HG02884 (cell line): ENCODE measurements at regions not wholly inside any gene's neighbourhood (a gene's known extent, or its start where the extent isn't known, plus 50 kb on each side); places are given as distances from the start of the nearest gene placed in this dataset.
A peak's percentile ranks its signal among the peaks of the same experiment; 100 is the strongest.

ENCODE experiments used
- ATAC-seq: cut with Tn5 transposase; IDR thresholded peaks from one replicate; pipeline ENCODE4 v1.9.1; 2021; ENCODE audit warnings: mild to moderate bottlenecking, moderate library complexity; ENCODE audit not compliant: unreplicated experiment

GRCh38 chr13:22047082-22047784 lies 376.4 kb downstream of the FGF9 start:
- ATAC-seq = no peak

GRCh38 chr13:22047785-22048104 lies 376.9 kb downstream of the FGF9 start:
- ATAC-seq = no peak

GRCh38 chr13:22049384-22049783 lies 378.5 kb downstream of the FGF9 start:
- ATAC-seq = no peak

GRCh38 chr13:22050951-22051563 lies 380.2 kb downstream of the FGF9 start:
- ATAC-seq = no peak

DNA sequence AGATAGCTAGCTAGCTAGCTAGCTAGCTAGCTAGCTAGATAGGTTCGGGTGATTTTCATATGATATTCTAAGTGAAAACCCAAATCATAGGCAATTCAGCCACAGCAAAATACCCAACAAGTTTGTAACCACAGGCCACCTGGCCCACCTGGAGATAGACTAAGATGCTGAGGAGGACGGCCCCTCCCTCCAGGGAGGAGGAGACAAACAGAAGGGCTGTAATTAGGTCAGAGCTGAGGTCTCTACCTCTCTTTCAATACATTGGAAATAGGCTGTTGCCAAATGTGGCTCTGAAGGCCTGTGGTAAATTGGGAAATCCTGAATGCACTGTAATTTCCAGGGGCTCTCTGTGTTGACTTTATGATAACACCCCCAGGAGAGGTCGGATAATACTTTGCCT lies 382.2 kb downstream of the FGF9 start:
- ATAC-seq = no peak

DNA sequence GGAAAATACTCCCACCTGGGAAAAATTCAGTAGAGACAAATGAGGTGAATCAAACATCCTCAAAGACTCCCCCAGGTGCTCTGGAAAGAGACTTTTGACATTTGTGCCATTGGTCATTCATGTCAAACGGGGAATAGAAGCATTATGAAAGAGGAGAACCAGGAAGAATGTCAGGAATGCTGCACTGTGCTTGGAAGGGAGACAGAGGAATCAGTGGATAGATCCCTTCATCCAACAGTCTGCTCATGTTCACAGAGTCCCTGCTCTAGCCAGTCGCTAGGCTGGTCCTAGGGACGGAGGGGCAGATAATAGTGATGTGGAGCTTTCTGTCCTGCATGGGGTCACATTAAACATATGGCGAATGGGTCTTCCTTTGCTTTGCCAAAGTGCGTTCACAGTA lies 384.4 kb downstream of the FGF9 start:
- ATAC-seq = no peak

GRCh38 chr13:22060187-22060586 lies 389.3 kb downstream of the FGF9 start:
- ATAC-seq = no peak

DNA sequence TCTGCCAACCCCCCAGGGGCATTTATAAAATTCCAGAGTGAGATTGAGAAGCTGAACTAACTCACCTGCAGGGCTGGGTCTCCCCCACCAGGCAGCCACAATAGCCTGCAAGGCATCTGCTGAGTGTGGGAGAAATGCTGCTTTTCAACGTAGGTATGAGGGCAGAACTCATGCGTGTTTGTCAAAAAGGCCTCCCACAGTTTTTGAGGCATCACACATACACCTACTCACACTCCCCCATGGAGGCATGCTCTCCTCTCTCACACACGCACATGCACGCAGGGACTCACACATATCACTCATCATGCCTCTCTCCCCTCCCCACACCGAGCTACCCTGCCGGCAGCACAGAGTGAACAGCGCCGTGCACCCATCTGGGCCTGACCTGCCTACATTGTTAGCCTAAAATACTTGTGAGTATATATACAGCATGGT lies 390.5 kb downstream of the FGF9 start:
- peak; percentile 73 for ATAC-seq

- peak; percentile 67 for ATAC-seq
Measured at GRCh38 chr13:22061806-22062391, 391.0 kb downstream of the FGF9 start.

- ATAC-seq = no peak
Measured at GRCh38 chr13:22062478-22063205, 391.8 kb downstream of the FGF9 start.

DNA sequence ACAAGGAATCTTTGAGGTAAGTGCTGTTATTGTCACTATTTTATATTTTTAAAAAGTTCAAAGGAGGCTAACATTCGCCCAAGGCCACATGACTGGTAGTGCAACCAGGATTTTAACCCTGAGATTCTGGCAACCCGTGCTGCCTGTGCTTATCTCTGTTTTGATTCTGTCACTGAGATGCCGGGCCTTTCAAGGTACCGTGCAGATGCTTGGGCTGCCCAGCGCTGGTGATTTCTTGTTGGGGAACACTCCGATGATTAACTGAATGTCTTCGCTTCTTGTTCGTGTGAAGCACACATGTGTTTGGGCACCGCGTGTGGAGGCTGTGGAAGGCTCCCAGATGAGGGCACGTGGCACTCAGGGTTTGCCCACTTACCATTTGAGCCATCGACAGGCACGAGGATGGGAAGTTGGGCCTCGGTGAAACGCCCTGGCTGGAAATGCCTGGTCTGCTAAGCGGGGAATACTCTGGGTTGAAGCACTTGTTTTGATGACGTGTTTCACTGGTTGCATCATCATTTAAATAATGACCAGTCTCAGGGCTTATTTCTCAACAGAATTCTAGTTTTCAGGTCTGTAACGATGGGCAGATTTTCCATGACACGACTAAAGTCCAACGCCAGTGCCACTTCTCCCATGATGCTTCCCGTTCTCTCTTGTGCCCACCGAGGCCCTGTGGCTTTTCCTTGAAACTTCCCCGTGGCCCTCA lies 392.7 kb downstream of the FGF9 start:
- no peak for ATAC-seq

DNA sequence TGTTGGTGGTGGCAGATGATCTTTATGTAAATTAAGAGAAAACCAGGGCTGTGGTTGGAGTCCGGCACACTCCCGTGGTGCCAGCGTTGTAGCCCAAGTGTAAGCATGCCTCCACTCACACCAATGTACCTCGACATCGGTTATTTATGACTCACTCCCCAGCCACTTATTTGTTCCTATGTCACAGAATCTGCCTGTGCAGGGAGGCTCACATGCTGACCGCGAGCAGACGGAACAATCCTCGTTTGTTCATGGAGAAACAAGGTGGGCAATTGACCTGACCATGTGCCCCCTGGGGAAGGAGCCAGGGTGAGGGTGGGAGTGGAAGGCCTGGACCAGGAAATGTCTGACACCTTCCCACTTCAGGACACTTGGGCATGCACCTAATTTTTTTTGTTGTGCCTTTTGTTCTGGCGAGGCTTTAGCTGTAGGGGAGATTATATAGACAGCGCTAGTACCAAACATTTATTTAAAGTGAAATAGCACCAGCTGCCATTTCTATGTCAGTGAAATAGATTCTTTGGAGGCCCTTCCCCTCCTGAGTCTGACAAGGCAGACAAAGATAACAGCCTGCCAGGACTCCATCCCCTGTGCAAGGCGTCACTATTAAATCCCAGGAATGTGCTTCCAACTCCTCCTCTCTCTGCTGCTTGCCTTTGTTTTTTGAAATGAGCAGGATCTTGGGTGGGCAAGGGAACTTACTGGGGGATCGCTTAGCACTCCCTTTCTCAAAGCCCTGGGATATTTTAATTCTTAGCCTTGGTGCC lies 394.2 kb downstream of the FGF9 start:
- no peak for ATAC-seq

GRCh38 chr13:22073718-22074117 lies 402.8 kb downstream of the FGF9 start:
- ATAC-seq = peak; percentile 61

GRCh38 chr13:22074403-22074802 lies 403.5 kb downstream of the FGF9 start:
- no peak for ATAC-seq

DNA sequence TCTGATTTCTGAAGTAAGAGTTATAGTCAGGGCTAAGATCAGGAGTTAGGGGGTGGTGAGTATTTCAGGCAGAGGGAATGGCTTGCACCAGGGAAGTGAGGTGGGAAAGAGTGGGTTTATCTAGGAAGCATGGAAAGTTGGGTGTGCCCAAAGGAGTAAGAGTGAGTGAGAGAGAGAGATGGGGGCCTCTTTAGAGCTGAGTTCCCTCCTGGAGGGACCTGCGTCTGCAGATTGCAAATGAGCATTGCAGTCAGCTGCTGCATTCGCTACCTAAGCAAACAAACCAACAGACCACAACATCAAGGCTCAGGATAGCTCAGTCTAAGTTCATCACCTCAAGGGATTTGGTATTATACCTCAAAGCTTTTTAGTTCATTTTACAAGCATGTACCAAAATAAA lies 405.8 kb downstream of the FGF9 start:
- no peak for ATAC-seq

- ATAC-seq = no peak
Measured at GRCh38 chr13:22077205-22077683, 406.4 kb downstream of the FGF9 start.

- no peak for ATAC-seq
Measured at GRCh38 chr13:22077764-22078163, 406.9 kb downstream of the FGF9 start.

- ATAC-seq = no peak
Measured at GRCh38 chr13:22079961-22080360, 409.1 kb downstream of the FGF9 start.

GRCh38 chr13:22080832-22081231 lies 410.0 kb downstream of the FGF9 start:
- ATAC-seq = no peak

DNA sequence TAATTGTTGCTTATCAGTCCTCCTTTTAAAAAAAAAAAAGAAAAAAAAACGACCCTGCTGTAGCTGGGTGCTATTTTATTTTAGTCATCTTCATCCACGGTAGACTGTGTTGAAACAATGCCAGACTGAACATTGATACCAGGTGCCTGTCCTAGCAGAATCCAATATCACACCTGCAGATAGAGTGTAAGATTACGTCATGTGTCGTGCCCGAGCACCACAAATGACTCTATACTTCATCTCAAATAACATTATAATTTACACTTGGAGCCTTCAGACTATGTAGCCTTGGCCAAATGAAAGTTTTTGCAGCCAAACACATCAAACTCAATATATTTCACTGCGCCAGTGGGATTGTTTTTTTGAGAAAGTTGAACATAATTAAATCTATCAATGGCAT lies 410.6 kb downstream of the FGF9 start:
- no peak for ATAC-seq
